Liver (tissue), 8 donors: ENCODE measurements at regions not wholly inside any gene's neighbourhood (a gene's known extent, or its start where the extent isn't known, plus 50 kb on each side); places are given as distances from the start of the nearest gene placed in this dataset.

Experiments used
- DNase-seq: peaks from one replicate; pipeline ENCODE4 v3.0.0-alpha.2; 2017; ENCODE audit warnings: low spot score
- H3K27ac ChIP-seq, 2 donors: one replicate each; pipeline ENCODE4 v1.7.0; 2013; ENCODE audit warnings: inconsistent platforms in 2 of 2, low read length in 2 of 2, control low read depth in 1 of 2, low read depth in 1 of 2, mild to moderate bottlenecking in 1 of 2
- H3K27me3 ChIP-seq, 4 donors: one replicate each; pipeline versions ENCODE4 v1.6.1 to v1.7.0; 2013; ENCODE audit warnings: low read length in 3 of 4, inconsistent platforms in 1 of 4, mild to moderate bottlenecking in 1 of 4, moderate library complexity in 1 of 4; ENCODE audit not compliant: control insufficient read depth in 4 of 4, insufficient read depth in 4 of 4
- H3K36me3 ChIP-seq, 4 donors: one replicate each; pipeline versions ENCODE4 v1.6.1 to v1.7.0; 2013; ENCODE audit warnings: low read length in 3 of 4, mild to moderate bottlenecking in 3 of 4, low read depth in 1 of 4, moderate library complexity in 1 of 4; ENCODE audit not compliant: control insufficient read depth in 4 of 4, insufficient read depth in 3 of 4
- H3K4me1 ChIP-seq, 4 donors: one replicate each; pipeline versions ENCODE4 v1.6.1 to v1.7.0; 2013; ENCODE audit warnings: low read length in 3 of 4, mild to moderate bottlenecking in 3 of 4, moderate library complexity in 1 of 4; ENCODE audit not compliant: control insufficient read depth in 4 of 4, insufficient read depth in 4 of 4
- H3K4me3 ChIP-seq, 3 donors: one replicate each; pipeline versions ENCODE4 v1.6.1 to v1.7.0; 2013; ENCODE audit warnings: low read length in 3 of 3, control low read depth in 1 of 3, low read depth in 1 of 3, mild to moderate bottlenecking in 1 of 3
- H3K9ac ChIP-seq, 2 donors: one replicate each; pipeline ENCODE4 v1.7.0; 2013; ENCODE audit warnings: low read length in 2 of 2, mild to moderate bottlenecking in 2 of 2, moderate library complexity in 2 of 2, control low read depth in 1 of 2, low read depth in 1 of 2
- H3K9me3 ChIP-seq, 4 donors: one replicate each; pipeline versions ENCODE4 v1.6.1 to v1.7.0; 2013; ENCODE audit warnings: low read length in 3 of 4; ENCODE audit not compliant: control insufficient read depth in 4 of 4
- FOXA1 ChIP-seq: IDR thresholded peaks from 2 replicates; pipeline ENCODE4 v1.6.1; 2016; ENCODE audit warnings: antibody characterized with exemption
- GABPA ChIP-seq, 2 donors: IDR thresholded peaks in 1 of 2; conservative IDR thresholded peaks in 1 of 2; 2 replicates each; pipeline ENCODE4 v1.6.1; 2016; ENCODE audit warnings: antibody characterized with exemption in 2 of 2, mild to moderate bottlenecking in 1 of 2, moderate library complexity in 1 of 2
- HNF4A ChIP-seq, 2 donors: conservative IDR thresholded peaks; 2 replicates each; pipeline ENCODE4 v1.6.1; 2016; ENCODE audit warnings: antibody characterized with exemption in 2 of 2, mild to moderate bottlenecking in 2 of 2
- HNF4G ChIP-seq: IDR thresholded peaks from 2 replicates; pipeline ENCODE4 v1.6.1; 2016; ENCODE audit warnings: antibody characterized with exemption
- JUND ChIP-seq, 2 donors: IDR thresholded peaks; 2 replicates each; pipeline ENCODE4 v1.6.1; 2016; ENCODE audit warnings: antibody characterized with exemption in 2 of 2
- MAX ChIP-seq: IDR thresholded peaks from 2 replicates; pipeline ENCODE4 v1.6.1; 2016; ENCODE audit warnings: antibody characterized with exemption
- RXRA ChIP-seq, 2 donors: IDR thresholded peaks; 2 replicates each; pipeline ENCODE4 v1.6.1; 2017 to 2018; ENCODE audit warnings: antibody characterized with exemption in 2 of 2, mild to moderate bottlenecking in 1 of 2
- SP1 ChIP-seq: IDR thresholded peaks from 2 replicates; pipeline ENCODE4 v1.6.1; 2018; ENCODE audit warnings: antibody characterized with exemption, mild to moderate bottlenecking
- YY1 ChIP-seq: IDR thresholded peaks from 2 replicates; pipeline ENCODE4 v1.6.1; 2016; ENCODE audit warnings: antibody characterized with exemption, mild to moderate bottlenecking
- ZBTB33 ChIP-seq: IDR thresholded peaks from 2 replicates; pipeline ENCODE4 v1.6.1; 2016; ENCODE audit warnings: antibody characterized with exemption
- WGBS: extraction: QIAGEN DNeasy Blood & Tissue Kit; methylation state at CpG from one replicate; pipeline ENCODE4 v1.1.7; 2013; 5-methylcytosine and 5-hydroxymethylcytosine counted together
- TF ChIP-seq, protein P1 (sequence below): fragments of 150-350 bp; IDR thresholded peaks from 2 replicates; pipeline ENCODE4 v1.5.1; 2017; ENCODE audit warnings: improper control_type of control experiment, low read depth, low read length; ENCODE audit not compliant: missing input control
- TF ChIP-seq, protein P2 (sequence below): IDR thresholded peaks from 2 replicates; pipeline ENCODE4 v1.6.1; 2016; ENCODE audit warnings: antibody characterized with exemption, mild to moderate bottlenecking
- donor health status: healthy.
- donor health status: healthy.
- donor health status: healthy.
- donor health status: healthy.
- donor health status: healthy.

DNA sequence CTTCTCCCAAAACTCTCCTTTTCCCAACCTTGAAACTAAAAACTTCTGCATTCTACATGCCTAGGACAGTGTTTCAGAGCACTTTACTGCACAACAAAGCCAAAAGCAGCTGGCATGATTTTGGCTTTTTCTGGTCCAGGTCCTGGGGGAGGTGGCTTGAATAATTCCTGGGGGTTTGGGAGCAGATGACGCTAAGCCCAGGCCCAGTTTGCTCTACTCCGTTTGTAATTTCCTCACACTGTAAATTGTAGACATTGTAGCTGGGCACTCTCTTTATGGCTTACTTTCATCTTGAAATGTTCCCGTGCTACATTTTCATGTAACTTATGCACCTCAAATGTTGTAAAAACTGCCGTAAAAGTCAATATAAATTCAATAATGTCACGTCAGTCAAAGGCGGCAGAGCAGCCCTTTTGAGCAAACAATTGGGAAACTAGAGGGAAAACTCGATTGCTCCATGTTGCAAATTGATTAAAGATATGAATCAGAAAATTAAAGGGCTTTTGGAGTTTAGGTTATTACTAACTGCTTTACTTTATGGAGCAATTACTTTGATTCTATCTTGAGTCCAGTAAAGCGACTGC is 373.2 kb upstream of the SLC14A2 start:
- H3K36me3 ChIP-seq: no peaks in the 10 kb centered on the region
- TF ChIP-seq GABPA (IDR thresholded peaks at IDR 0.05 in 1 of 2, conservative IDR thresholded peaks at IDR 0.05 in 1 of 2): no peak
- TF ChIP-seq, protein P1, sequence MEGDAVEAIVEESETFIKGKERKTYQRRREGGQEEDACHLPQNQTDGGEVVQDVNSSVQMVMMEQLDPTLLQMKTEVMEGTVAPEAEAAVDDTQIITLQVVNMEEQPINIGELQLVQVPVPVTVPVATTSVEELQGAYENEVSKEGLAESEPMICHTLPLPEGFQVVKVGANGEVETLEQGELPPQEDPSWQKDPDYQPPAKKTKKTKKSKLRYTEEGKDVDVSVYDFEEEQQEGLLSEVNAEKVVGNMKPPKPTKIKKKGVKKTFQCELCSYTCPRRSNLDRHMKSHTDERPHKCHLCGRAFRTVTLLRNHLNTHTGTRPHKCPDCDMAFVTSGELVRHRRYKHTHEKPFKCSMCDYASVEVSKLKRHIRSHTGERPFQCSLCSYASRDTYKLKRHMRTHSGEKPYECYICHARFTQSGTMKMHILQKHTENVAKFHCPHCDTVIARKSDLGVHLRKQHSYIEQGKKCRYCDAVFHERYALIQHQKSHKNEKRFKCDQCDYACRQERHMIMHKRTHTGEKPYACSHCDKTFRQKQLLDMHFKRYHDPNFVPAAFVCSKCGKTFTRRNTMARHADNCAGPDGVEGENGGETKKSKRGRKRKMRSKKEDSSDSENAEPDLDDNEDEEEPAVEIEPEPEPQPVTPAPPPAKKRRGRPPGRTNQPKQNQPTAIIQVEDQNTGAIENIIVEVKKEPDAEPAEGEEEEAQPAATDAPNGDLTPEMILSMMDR: no peak
- peak in 1 of 2 donors; percentile 34 for TF ChIP-seq HNF4A (conservative IDR thresholded peaks at IDR 0.05)
- TF ChIP-seq HNF4G: no peak
- TF ChIP-seq, protein P2, sequence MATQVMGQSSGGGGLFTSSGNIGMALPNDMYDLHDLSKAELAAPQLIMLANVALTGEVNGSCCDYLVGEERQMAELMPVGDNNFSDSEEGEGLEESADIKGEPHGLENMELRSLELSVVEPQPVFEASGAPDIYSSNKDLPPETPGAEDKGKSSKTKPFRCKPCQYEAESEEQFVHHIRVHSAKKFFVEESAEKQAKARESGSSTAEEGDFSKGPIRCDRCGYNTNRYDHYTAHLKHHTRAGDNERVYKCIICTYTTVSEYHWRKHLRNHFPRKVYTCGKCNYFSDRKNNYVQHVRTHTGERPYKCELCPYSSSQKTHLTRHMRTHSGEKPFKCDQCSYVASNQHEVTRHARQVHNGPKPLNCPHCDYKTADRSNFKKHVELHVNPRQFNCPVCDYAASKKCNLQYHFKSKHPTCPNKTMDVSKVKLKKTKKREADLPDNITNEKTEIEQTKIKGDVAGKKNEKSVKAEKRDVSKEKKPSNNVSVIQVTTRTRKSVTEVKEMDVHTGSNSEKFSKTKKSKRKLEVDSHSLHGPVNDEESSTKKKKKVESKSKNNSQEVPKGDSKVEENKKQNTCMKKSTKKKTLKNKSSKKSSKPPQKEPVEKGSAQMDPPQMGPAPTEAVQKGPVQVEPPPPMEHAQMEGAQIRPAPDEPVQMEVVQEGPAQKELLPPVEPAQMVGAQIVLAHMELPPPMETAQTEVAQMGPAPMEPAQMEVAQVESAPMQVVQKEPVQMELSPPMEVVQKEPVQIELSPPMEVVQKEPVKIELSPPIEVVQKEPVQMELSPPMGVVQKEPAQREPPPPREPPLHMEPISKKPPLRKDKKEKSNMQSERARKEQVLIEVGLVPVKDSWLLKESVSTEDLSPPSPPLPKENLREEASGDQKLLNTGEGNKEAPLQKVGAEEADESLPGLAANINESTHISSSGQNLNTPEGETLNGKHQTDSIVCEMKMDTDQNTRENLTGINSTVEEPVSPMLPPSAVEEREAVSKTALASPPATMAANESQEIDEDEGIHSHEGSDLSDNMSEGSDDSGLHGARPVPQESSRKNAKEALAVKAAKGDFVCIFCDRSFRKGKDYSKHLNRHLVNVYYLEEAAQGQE: peak; percentile 18
- TF ChIP-seq FOXA1: peak; percentile 14
- TF ChIP-seq JUND (IDR thresholded peaks at IDR 0.05): peak in 1 of 2 donors; percentile 25
- peak; percentile 75 for TF ChIP-seq YY1
- peak; percentile 45 for TF ChIP-seq MAX
- peak in 1 of 2 donors; percentile 60 for TF ChIP-seq RXRA (IDR thresholded peaks at IDR 0.05)
- no peak overlapping the region for H3K9ac ChIP-seq
- no peaks in the 10 kb centered on the region for H3K27me3 ChIP-seq
- no peaks in the 10 kb centered on the region for H3K9me3 ChIP-seq
- H3K27ac ChIP-seq: peak overlapping the region in 1 of 2 donors; percentile 43
- 46% methylated on average over 8 of the region's 8 CpGs for WGBS
- DNase-seq: no peak
- peaks cover 2 to 6% (median 3%) of the 10 kb centered on the region in 4 donors for H3K4me1 ChIP-seq
- H3K4me3 ChIP-seq: no peak overlapping the region

- H3K27me3 ChIP-seq: no peaks in the 10 kb centered on the region
- no peak overlapping the region for H3K4me3 ChIP-seq
- H3K27ac ChIP-seq: no peak overlapping the region
- TF ChIP-seq ZBTB33 (no peak), SP1 (no peak)
- WGBS: 82% methylated on average over 7 of the region's 7 CpGs
- no peaks in the 10 kb centered on the region for H3K36me3 ChIP-seq
- H3K9me3 ChIP-seq: no peaks in the 10 kb centered on the region
- no peak overlapping the region for H3K9ac ChIP-seq
- peaks cover 3 to 8% (median 4%) of the 10 kb centered on the region in 4 donors for H3K4me1 ChIP-seq
- no peak for DNase-seq
These were observed 371.8 kb upstream of the SLC14A2 start for GRCh38 chr18:45243340-45244110.
